ENCODE measurements at regions not wholly inside any gene's neighbourhood (a gene's known extent, or its start where the extent isn't known, plus 50 kb on each side); places are given as distances from the start of the nearest gene placed in this dataset.
"Not testable (repeated sequence)": the region's sequence is repeated elsewhere in the genome, so short reads cannot be mapped to it uniquely, and the experiment has no call there.

DNA sequence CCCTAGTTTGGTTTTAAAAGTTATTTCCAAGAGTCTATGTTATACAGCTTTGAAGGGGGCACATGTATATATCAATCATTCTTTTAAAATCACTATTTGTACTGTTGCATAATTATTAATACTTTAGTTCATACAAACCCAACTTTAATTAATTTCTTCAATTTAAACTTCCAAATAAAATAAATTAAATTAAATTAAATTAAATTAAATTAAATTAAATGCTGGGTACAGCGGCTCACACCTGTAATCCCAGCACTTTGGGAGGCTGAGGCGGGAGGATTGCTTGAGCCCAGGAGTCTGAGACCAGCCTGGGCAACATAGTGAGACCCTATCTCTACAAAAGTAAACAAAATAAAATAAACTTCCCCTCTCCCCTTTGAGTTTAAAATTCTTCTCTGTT is 98.9 kb upstream of the MYO10 start:
- TF ChIP-seq ESRRG (CRISPR knock-in tag; IDR thresholded peaks at IDR 0.05); ZNF565 (CRISPR knock-in tag; conservative IDR thresholded peaks at IDR 0.05; ENCODE audit: low read depth); ZFP3 (CRISPR knock-in tag; IDR thresholded peaks at IDR 0.05); ISL1 (CRISPR knock-in tag; IDR thresholded peaks at IDR 0.05); ARNTL (CRISPR knock-in tag; IDR thresholded peaks at IDR 0.05; ENCODE audit: borderline replicate concordance, low read depth); BACH2 (CRISPR knock-in tag; IDR thresholded peaks at IDR 0.05; ENCODE audit: borderline replicate concordance); TOX (CRISPR knock-in tag; IDR thresholded peaks at IDR 0.05; ENCODE audit: borderline replicate concordance); ZNF70 (CRISPR knock-in tag; IDR thresholded peaks at IDR 0.05); ZNF8 (CRISPR knock-in tag; IDR thresholded peaks at IDR 0.05); CSDC2 (CRISPR knock-in tag; IDR thresholded peaks at IDR 0.05): not testable (repeated sequence)
